22Rv1 (cell line): ENCODE measurements at regions not wholly inside any gene's neighbourhood (a gene's known extent, or its start where the extent isn't known, plus 50 kb on each side); places are given as distances from the start of the nearest gene placed in this dataset.

ENCODE experiments used
- H3K27ac ChIP-seq: fragments of 450-650 bp; 2 replicates; pipeline ENCODE4 v1.5.1; 2017
- ZFX ChIP-seq: fragments of 450-650 bp; IDR thresholded peaks from 2 replicates; pipeline ENCODE4 v1.6.1; 2017; ENCODE audit warnings: antibody characterized with exemption, borderline replicate concordance
- TF ChIP-seq, protein P1 (sequence below): fragments of 450-650 bp; IDR thresholded peaks from 2 replicates; pipeline ENCODE4 v1.5.1; 2017; ENCODE audit warnings: mild to moderate bottlenecking

GRCh38 chr2:129233751-129234406, 745.6 kb upstream of the RAB6C start:
- TF ChIP-seq ZFX, result no peak
- TF ChIP-seq, protein P1, sequence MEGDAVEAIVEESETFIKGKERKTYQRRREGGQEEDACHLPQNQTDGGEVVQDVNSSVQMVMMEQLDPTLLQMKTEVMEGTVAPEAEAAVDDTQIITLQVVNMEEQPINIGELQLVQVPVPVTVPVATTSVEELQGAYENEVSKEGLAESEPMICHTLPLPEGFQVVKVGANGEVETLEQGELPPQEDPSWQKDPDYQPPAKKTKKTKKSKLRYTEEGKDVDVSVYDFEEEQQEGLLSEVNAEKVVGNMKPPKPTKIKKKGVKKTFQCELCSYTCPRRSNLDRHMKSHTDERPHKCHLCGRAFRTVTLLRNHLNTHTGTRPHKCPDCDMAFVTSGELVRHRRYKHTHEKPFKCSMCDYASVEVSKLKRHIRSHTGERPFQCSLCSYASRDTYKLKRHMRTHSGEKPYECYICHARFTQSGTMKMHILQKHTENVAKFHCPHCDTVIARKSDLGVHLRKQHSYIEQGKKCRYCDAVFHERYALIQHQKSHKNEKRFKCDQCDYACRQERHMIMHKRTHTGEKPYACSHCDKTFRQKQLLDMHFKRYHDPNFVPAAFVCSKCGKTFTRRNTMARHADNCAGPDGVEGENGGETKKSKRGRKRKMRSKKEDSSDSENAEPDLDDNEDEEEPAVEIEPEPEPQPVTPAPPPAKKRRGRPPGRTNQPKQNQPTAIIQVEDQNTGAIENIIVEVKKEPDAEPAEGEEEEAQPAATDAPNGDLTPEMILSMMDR, result no peak
- no peak overlapping the region for H3K27ac ChIP-seq

GRCh38 chr2:129236601-129237000, 742.9 kb upstream of the RAB6C start:
- TF ChIP-seq, protein P1, result no peak
- no peak for TF ChIP-seq ZFX

DNA sequence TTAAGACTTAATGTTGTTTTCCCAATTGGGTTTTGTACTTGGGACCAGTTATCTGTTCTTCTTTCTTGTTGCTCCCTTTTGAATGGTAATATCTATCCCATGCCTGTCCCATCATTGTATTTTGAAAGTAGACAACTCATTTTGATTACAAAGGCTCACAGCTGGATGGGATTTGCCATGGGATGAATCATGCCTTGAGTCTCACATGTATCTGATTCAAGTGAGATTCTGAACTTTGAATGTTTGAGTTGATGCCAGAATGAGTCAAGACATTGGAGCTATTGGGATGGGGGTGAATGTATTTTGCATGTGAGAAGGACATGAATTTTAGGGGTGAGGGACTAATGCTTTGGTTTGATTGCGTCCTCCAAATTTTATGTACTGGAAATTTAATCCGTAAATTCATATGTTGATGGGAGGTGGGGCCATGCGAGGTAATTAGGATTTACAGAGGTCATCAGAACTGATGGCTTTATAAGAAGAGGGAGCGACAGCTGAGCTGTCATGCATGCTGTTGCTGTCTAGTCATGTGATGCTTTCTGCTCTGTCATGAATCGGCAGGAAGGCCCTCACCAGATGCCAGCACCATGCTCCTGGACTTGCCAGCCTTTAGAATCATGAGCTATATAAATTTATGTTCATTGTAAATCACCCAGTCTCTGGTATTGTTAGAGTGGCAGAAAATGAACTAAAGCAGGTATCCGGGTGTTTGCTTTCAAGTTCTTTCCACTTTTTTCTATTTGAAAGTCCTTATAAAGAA, 741.3 kb upstream of the RAB6C start:
- TF ChIP-seq, protein P1, result no peak
- no peak for TF ChIP-seq ZFX
- no peak overlapping the region for H3K27ac ChIP-seq

More at GRCh38 chr2:129236601-129237000, 742.9 kb upstream of the RAB6C start:
- no peak overlapping the region for H3K27ac ChIP-seq

GRCh38 chr2:129239141-129239540, 740.3 kb upstream of the RAB6C start:
- TF ChIP-seq ZFX, result no peak
- TF ChIP-seq, protein P1, result no peak
- no peak overlapping the region for H3K27ac ChIP-seq

- no peak for TF ChIP-seq ZFX
- TF ChIP-seq, protein P1, result no peak
- H3K27ac ChIP-seq, result no peak overlapping the region
Observed at GRCh38 chr2:129240061-129240460, 739.4 kb upstream of the RAB6C start.

DNA sequence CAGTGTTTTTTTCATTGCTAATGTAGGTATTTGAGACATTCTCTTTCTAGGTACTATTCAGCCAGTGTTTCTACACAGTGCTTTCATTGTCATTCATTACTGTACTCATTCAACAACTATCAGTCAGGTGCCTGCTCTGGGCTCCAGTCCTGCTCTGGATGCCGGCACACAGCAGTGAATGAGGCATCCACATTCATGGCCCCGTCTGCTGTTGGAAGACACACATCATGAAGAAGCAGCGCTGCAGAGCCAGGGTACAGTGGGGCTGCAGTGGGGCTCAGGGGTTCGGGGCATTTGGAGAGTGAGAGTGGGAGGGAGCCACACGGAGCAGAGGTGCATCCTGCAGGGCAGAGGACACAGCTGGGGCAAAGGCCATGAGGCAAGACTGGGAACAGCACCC, 737.2 kb upstream of the RAB6C start:
- TF ChIP-seq, protein P1, result no peak
- no peak for TF ChIP-seq ZFX
- no peak overlapping the region for H3K27ac ChIP-seq

DNA sequence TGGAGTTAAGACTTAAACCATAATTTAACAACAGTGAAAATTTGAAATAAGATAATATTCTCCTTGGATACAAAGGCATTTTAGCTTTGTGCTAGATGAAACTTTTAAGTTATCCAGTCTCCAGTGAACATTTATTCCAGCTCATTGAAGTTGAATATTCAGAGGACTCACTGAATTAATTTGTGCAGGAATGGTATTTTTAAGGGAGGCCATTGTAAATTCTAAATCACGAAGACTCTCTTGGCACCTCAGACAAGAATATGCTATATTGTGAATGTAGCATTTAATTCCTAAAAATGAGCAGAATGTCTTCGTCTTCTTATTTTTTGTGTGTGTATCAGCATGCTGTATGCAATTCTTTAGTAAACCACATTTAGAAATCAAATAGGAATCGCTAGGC, 731.7 kb upstream of the RAB6C start:
- TF ChIP-seq, protein P1, result no peak
- TF ChIP-seq ZFX, result no peak
- H3K27ac ChIP-seq, result no peak overlapping the region
